ENCODE measurements at regions not wholly inside any gene's neighbourhood (a gene's known extent, or its start where the extent isn't known, plus 50 kb on each side); places are given as distances from the start of the nearest gene placed in this dataset.

- Histone ChIP-seq H3K4ac (replicated peaks; ENCODE audit: insufficient read length, low read depth, low read length) (no peak overlapping the region), H3K9ac (replicated peaks in 1 of 4; ENCODE audit: extremely low read depth in 1 of 4, low read depth in 3 of 4, low read length in 3 of 4) (no peak overlapping the region), H2BK20ac (ENCODE audit: low read length) (no peak overlapping the region), H3K14ac (ENCODE audit: insufficient read length) (no peak overlapping the region), H3K4me3 (ENCODE audit: extremely low read depth in 1 of 4, insufficient read depth in 2 of 4, low read depth in 3 of 4, low read length in 4 of 4) (no peak overlapping the region), H3K56ac (replicated peaks; ENCODE audit: insufficient read length, low read depth, low read length) (no peak overlapping the region), H4K8ac (ENCODE audit: extremely low read depth, insufficient read depth, low read length) (no peak overlapping the region; the same call in 1 of the 2 replicates), H4K5ac (ENCODE audit: insufficient read length, low read depth, low read length) (no peak overlapping the region), H3K9me3 (ENCODE audit: insufficient read depth in 2 of 2, low read depth in 1 of 2, low read length in 1 of 2) (no peaks in the 10 kb centered on the region), H3K23me2 (ENCODE audit: low read depth, low read length) (no peaks in the 10 kb centered on the region), H4K20me1 (replicated peaks in 1 of 2; ENCODE audit: control insufficient read depth in 1 of 2, insufficient read depth in 2 of 2, low read length in 2 of 2) (no peaks in the 10 kb centered on the region), H2BK120ac (replicated peaks; ENCODE audit: low read depth, low read length) (no peak overlapping the region), H4K91ac (replicated peaks; ENCODE audit: insufficient read length, low read length) (no peak overlapping the region), H3K4me2 (ENCODE audit: insufficient read depth in 1 of 2, low read depth in 2 of 2, low read length in 2 of 2) (no peak overlapping the region), H3K27me3 (replicated peaks in 1 of 4; ENCODE audit: control insufficient read depth in 3 of 4, extremely low read depth in 1 of 4, insufficient read depth in 3 of 4, low read length in 3 of 4) (no peaks in the 10 kb centered on the region), H2BK5ac (ENCODE audit: low read depth, low read length) (no peak overlapping the region), H2AFZ (ENCODE audit: low read length) (no peak overlapping the region), H2AK5ac (ENCODE audit: low read depth, low read length) (no peak overlapping the region), H3K18ac (ENCODE audit: extremely low read depth, low read length) (no peak overlapping the region), H3K79me2 (ENCODE audit: control insufficient read depth in 1 of 2, insufficient read depth in 2 of 2, low read length in 2 of 2) (no peaks in the 10 kb centered on the region), H2BK15ac (ENCODE audit: low read length) (no peak overlapping the region), H3K4me1 (replicated peaks in 1 of 4; ENCODE audit: control insufficient read depth in 3 of 4, insufficient read depth in 4 of 4, low read length in 3 of 4) (peaks cover 0 to 2% (median under 1%) of the 10 kb centered on the region in 4 experiments; a peak in 2 of 7 replicates), H3K23ac (ENCODE audit: insufficient read length) (no peak overlapping the region), H3K79me1 (ENCODE audit: low read depth, low read length) (no peaks in the 10 kb centered on the region), H3K36me3 (ENCODE audit: control insufficient read depth in 2 of 4, insufficient read depth in 4 of 4, low read length in 3 of 4) (no peaks in the 10 kb centered on the region), H2BK12ac (ENCODE audit: low read depth, low read length) (no peak overlapping the region; the same call in 1 of the 2 replicates), H3K27ac (ENCODE audit: low read depth, low read length) (no peak overlapping the region)
- CTCF ChIA-PET (ENCODE audit: partially characterized antibody), result interaction anchor here (0.6 to 1.6 kb wide), 6 partner anchors 45 to 158 kb away, joined by 3 to 5 read pairs (median 4); no protein-coding TSS in a partner anchor
- TF ChIP-seq CTCF (IDR thresholded peaks at IDR 0.05; ENCODE audit: control extremely low read depth in 1 of 3, insufficient read depth in 1 of 3, low read depth in 1 of 3, low read length in 3 of 3) (0 out of 4 replicates have a peak, but pooled peaks of 1 of the 3 experiments have one; percentile 20), TBP (IDR thresholded peaks at IDR 0.05; ENCODE audit: low read depth, low read length) (no peak), CHD1 (IDR thresholded peaks at IDR 0.05; ENCODE audit: low read depth, low read length) (no peak), EP300 (IDR thresholded peaks at IDR 0.05; ENCODE audit: borderline replicate concordance in 1 of 2, low read depth in 2 of 2, low read length in 2 of 2) (no peak), RAD21 (IDR thresholded peaks at IDR 0.05 in 1 of 2, conservative IDR thresholded peaks at IDR 0.05 in 1 of 2; ENCODE audit: low read depth in 2 of 2, low read length in 2 of 2) (peak in 1 of 2 experiments; percentile 20; a peak in 2 of 4 replicates)
- POLR2A ChIA-PET (ENCODE audit: partially characterized antibody), result interaction anchor here (1.5 kb wide), 1 partner anchor 11 kb away, joined by 3 read pairs; no protein-coding TSS in a partner anchor
- FAIRE-seq (no peak), DNase-seq (ENCODE audit: low read depth in 1 of 2, low spot score in 2 of 2) (peak in 1 of 2 experiments; percentile 24)
- WGBS, 2 experiments (ENCODE audit: extremely low coverage in 1 of 2, insufficient coverage in 1 of 2, insufficient read length in 1 of 2, insufficient replicate concordance in 2 of 2, low coverage in 1 of 2, low lambda C conversion rate in 2 of 2, missing lambda C conversion rate in 1 of 2), result 94% methylated on average over 17 of the region's 22 CpGs; no CpG with 5 or more reads in 1 of the 2 experiments
Measured at GRCh38 chr2:11067221-11068078, 87.8 kb upstream of the SLC66A3 start.

Measured in H1 (cell line).